ENCODE measurements at regions not wholly inside any gene's neighbourhood (a gene's known extent, or its start where the extent isn't known, plus 50 kb on each side); places are given as distances from the start of the nearest gene placed in this dataset.
A peak's percentile ranks its signal among the peaks of the same experiment; 100 is the strongest.

- Histone ChIP-seq H3K36me3 (ENCODE audit: control insufficient read depth in 4 of 4, insufficient read depth in 4 of 4, low read length in 4 of 4) (no peaks in the 10 kb centered on the region), H3K27me3 (ENCODE audit: control insufficient read depth in 3 of 3, insufficient read depth in 3 of 3, low read length in 2 of 3) (no peaks in the 10 kb centered on the region), H3K4me3 (no peak overlapping the region), H3K9ac (ENCODE audit: insufficient read depth in 1 of 2, low read length in 2 of 2) (no peak overlapping the region), H3K27ac (ENCODE audit: low read depth in 1 of 2, low read length in 1 of 2) (no peak overlapping the region), H3K9me3 (ENCODE audit: control insufficient read depth in 4 of 4, insufficient read depth in 3 of 4, low read length in 3 of 4) (no peaks in the 10 kb centered on the region), H3K4me1 (ENCODE audit: control insufficient read depth in 5 of 5, insufficient read depth in 5 of 5, low read length in 5 of 5) (peaks cover 0 to 24% (median 7%) of the 10 kb centered on the region in 5 donors)
- 82 to 92% methylated on average over 10 of the region's 10 CpGs for WGBS, 2 donors
- no peak for TF ChIP-seq CTCF (IDR thresholded peaks at IDR 0.05; ENCODE audit: control extremely low read depth, extremely low read depth)
- ATAC-seq (ENCODE audit: insufficient read depth, low FRiP score) (no peak), DNase-seq (no peak)
Observed at GRCh38 chr21:39115576-39116235, 67.5 kb downstream of the PSMG1 start.

DNA sequence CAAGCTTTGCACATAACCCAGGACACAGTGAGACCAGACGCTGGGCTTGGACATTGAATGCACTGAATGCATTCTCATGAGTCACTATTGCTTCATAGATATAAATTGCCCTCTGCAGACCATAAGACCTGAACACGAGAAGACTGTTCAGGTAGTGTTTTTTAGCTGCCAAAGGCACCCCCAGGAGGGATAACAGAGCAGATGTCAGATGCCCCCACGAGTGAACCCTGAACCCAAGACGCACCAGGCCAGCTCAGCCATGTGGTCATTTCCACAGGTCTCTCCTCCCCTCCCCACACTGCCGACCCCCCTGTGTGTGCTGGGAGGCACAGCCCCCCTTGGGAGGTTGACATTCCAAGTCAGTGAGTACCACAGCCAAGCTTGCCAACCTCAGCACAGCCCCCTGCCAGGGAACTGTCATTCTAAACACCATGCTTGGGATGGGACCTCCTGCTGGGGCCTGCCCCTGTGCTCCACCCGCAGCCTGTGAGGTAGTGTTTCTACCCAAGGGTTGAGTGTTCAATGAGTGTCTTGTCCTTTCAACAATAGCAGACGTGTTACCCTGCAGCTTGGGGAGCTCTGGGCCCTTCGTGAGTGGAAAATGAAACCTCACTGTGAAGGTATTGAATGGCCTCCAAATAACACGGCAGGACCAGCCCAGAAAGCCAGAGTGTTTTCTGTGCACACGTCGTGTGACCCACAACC, 68.2 kb downstream of the PSMG1 start:
- no peaks in the 10 kb centered on the region for H3K27me3 ChIP-seq (ENCODE audit: control insufficient read depth in 3 of 3, insufficient read depth in 3 of 3, low read length in 2 of 3)
- ATAC-seq (ENCODE audit: insufficient read depth, low FRiP score): no peak
- 78 to 82% methylated on average over 11 of the region's 11 CpGs for WGBS, 2 donors
- no peak for TF ChIP-seq CTCF (IDR thresholded peaks at IDR 0.05; ENCODE audit: control extremely low read depth, extremely low read depth)
- peaks cover 0 to 31% (median 7%) of the 10 kb centered on the region in 5 donors for H3K4me1 ChIP-seq (ENCODE audit: control insufficient read depth in 5 of 5, insufficient read depth in 5 of 5, low read length in 5 of 5)
- no peaks in the 10 kb centered on the region for H3K9me3 ChIP-seq (ENCODE audit: control insufficient read depth in 4 of 4, insufficient read depth in 3 of 4, low read length in 3 of 4)
- no peak overlapping the region for H3K27ac ChIP-seq (ENCODE audit: low read depth in 1 of 2, low read length in 1 of 2)
- no peak overlapping the region for H3K9ac ChIP-seq (ENCODE audit: insufficient read depth in 1 of 2, low read length in 2 of 2)
- DNase-seq: no peak
- no peaks in the 10 kb centered on the region for H3K36me3 ChIP-seq (ENCODE audit: control insufficient read depth in 4 of 4, insufficient read depth in 4 of 4, low read length in 4 of 4)
- H3K4me3 ChIP-seq: no peak overlapping the region

GRCh38 chr21:39111931-39112550, 71.2 kb downstream of the PSMG1 start:
- peak in 2 of 3 donors; percentile 65 to 83 for DNase-seq

More at GRCh38 chr21:39111931-39112550, 71.2 kb downstream of the PSMG1 start:
- Histone ChIP-seq H3K27me3 (ENCODE audit: control insufficient read depth in 3 of 3, insufficient read depth in 3 of 3, low read length in 2 of 3) (no peaks in the 10 kb centered on the region), H3K4me3 (no peak overlapping the region), H3K9me3 (ENCODE audit: control insufficient read depth in 4 of 4, insufficient read depth in 3 of 4, low read length in 3 of 4) (peaks cover 0 to 2% (median 0%) of the 10 kb centered on the region in 4 donors), H3K4me1 (ENCODE audit: control insufficient read depth in 5 of 5, insufficient read depth in 5 of 5, low read length in 5 of 5) (peaks cover 0 to 36% (median 9%) of the 10 kb centered on the region in 5 donors), H3K9ac (ENCODE audit: insufficient read depth in 1 of 2, low read length in 2 of 2) (no peak overlapping the region), H3K27ac (ENCODE audit: low read depth in 1 of 2, low read length in 1 of 2) (no peak overlapping the region), H3K36me3 (ENCODE audit: control insufficient read depth in 4 of 4, insufficient read depth in 4 of 4, low read length in 4 of 4) (no peaks in the 10 kb centered on the region)
- no peak for TF ChIP-seq CTCF (IDR thresholded peaks at IDR 0.05; ENCODE audit: control extremely low read depth, extremely low read depth)
- no peak for ATAC-seq (ENCODE audit: insufficient read depth, low FRiP score)
- WGBS, 2 donors: 80 to 89% methylated on average over 6 of the region's 6 CpGs

All from lung (tissue), 11 donors.